ENCODE measurements at regions not wholly inside any gene's neighbourhood (a gene's known extent, or its start where the extent isn't known, plus 50 kb on each side); places are given as distances from the start of the nearest gene placed in this dataset.

- CTCF ChIA-PET: no interaction called here
- no peak for TF ChIP-seq CTCF (IDR thresholded peaks at IDR 0.05; ENCODE audit: insufficient read depth, low read depth, low read length)
- no peak for DNase-seq (ENCODE audit: low read depth)
- H3K36me3 ChIP-seq (ENCODE audit: control insufficient read depth, insufficient read depth, low read length): no peaks in the 10 kb centered on the region
- no peaks in the 10 kb centered on the region for H3K27me3 ChIP-seq (ENCODE audit: control insufficient read depth, insufficient read depth, low read length)
- POLR2A ChIA-PET: no interaction called here
- H3K4me3 ChIP-seq (ENCODE audit: low read depth, low read length): no peak overlapping the region
Observed at GRCh38 chr22:49096476-49096875, 731.2 kb downstream of the BRD1 start.

- CTCF ChIA-PET: no interaction called here
Observed at GRCh38 chr22:49095366-49095765, 732.3 kb downstream of the BRD1 start.

GRCh38 chr22:49094858-49095257, 732.8 kb downstream of the BRD1 start:
- CTCF ChIA-PET: no interaction called here
- no peak for DNase-seq (ENCODE audit: low read depth)
- POLR2A ChIA-PET: no interaction called here
- Histone ChIP-seq H3K27me3 (ENCODE audit: control insufficient read depth, insufficient read depth, low read length) (no peaks in the 10 kb centered on the region), H3K4me3 (ENCODE audit: low read depth, low read length) (no peak overlapping the region), H3K36me3 (ENCODE audit: control insufficient read depth, insufficient read depth, low read length) (no peaks in the 10 kb centered on the region)
- no peak for TF ChIP-seq CTCF (IDR thresholded peaks at IDR 0.05; ENCODE audit: insufficient read depth, low read depth, low read length)

More at GRCh38 chr22:49095366-49095765, 732.3 kb downstream of the BRD1 start:
- DNase-seq (ENCODE audit: low read depth): no peak
- Histone ChIP-seq H3K27me3 (ENCODE audit: control insufficient read depth, insufficient read depth, low read length) (no peaks in the 10 kb centered on the region), H3K36me3 (ENCODE audit: control insufficient read depth, insufficient read depth, low read length) (no peaks in the 10 kb centered on the region), H3K4me3 (ENCODE audit: low read depth, low read length) (no peak overlapping the region)
- POLR2A ChIA-PET: no interaction called here
- TF ChIP-seq CTCF (IDR thresholded peaks at IDR 0.05; ENCODE audit: insufficient read depth, low read depth, low read length): no peak

GRCh38 chr22:49094151-49094550, 733.5 kb downstream of the BRD1 start:
- Histone ChIP-seq H3K27me3 (ENCODE audit: control insufficient read depth, insufficient read depth, low read length) (no peaks in the 10 kb centered on the region), H3K36me3 (ENCODE audit: control insufficient read depth, insufficient read depth, low read length) (no peaks in the 10 kb centered on the region), H3K4me3 (ENCODE audit: low read depth, low read length) (no peak overlapping the region)
- no peak for DNase-seq (ENCODE audit: low read depth)
- POLR2A ChIA-PET: no interaction called here
- no peak for TF ChIP-seq CTCF (IDR thresholded peaks at IDR 0.05; ENCODE audit: insufficient read depth, low read depth, low read length)
- CTCF ChIA-PET: no interaction called here

GRCh38 chr22:49093192-49093880, 734.3 kb downstream of the BRD1 start:
- DNase-seq (ENCODE audit: low read depth): no peak

More at GRCh38 chr22:49093192-49093880, 734.3 kb downstream of the BRD1 start:
- no peak for TF ChIP-seq CTCF (IDR thresholded peaks at IDR 0.05; ENCODE audit: insufficient read depth, low read depth, low read length)
- ChIA-PET CTCF (interaction anchor here (0.5 kb wide), 1 partner anchor 1801 kb away, joined by 3 read pairs; no protein-coding TSS in a partner anchor), POLR2A (no interaction called here)
- Histone ChIP-seq H3K27me3 (ENCODE audit: control insufficient read depth, insufficient read depth, low read length) (no peaks in the 10 kb centered on the region), H3K4me3 (ENCODE audit: low read depth, low read length) (no peak overlapping the region), H3K36me3 (ENCODE audit: control insufficient read depth, insufficient read depth, low read length) (no peaks in the 10 kb centered on the region)

Data from BJ (cell line).